KMS-11 (cell line): ENCODE measurements at regions not wholly inside any gene's neighbourhood (a gene's known extent, or its start where the extent isn't known, plus 50 kb on each side); places are given as distances from the start of the nearest gene placed in this dataset.

Experiments used
- H2AFZ ChIP-seq: fragments of 200-600 bp; sonication (generic); 2 replicates; pipeline ENCODE4 v1.6.1; 2016; ENCODE audit warnings: antibody characterized with exemption, mixed run types, low read depth
- H3K27ac ChIP-seq: fragments of 200-600 bp; sonication (generic); 2 replicates; pipeline ENCODE4 v1.6.1; 2016; ENCODE audit warnings: mild to moderate bottlenecking, mixed run types
- H3K27me3 ChIP-seq: fragments of 200-600 bp; sonication (generic); 2 replicates; pipeline ENCODE4 v1.6.1; 2017; ENCODE audit warnings: mild to moderate bottlenecking, low read depth, mixed run types, moderate library complexity; ENCODE audit not compliant: insufficient read depth
- H3K36me3 ChIP-seq: fragments of 200-600 bp; sonication (generic); 2 replicates; pipeline ENCODE4 v1.6.1; 2017; ENCODE audit warnings: mild to moderate bottlenecking, mixed run types; ENCODE audit not compliant: insufficient read depth
- H3K4me1 ChIP-seq: fragments of 200-600 bp; sonication (generic); 2 replicates; pipeline ENCODE4 v1.6.1; 2016; ENCODE audit warnings: mild to moderate bottlenecking, low read depth, mixed run types; ENCODE audit not compliant: poor library complexity, severe bottlenecking
- H3K4me2 ChIP-seq: fragments of 200-600 bp; sonication (generic); 2 replicates; pipeline ENCODE4 v1.7.0; 2016; ENCODE audit warnings: mild to moderate bottlenecking, mixed run types
- H3K4me3 ChIP-seq: fragments of 200-600 bp; sonication (generic); IDR thresholded peaks from 2 replicates; pipeline ENCODE4 v1.6.1; 2017; ENCODE audit warnings: low read depth, low read length, mixed read lengths; ENCODE audit not compliant: insufficient read depth
- H3K79me2 ChIP-seq: fragments of 200-600 bp; sonication (generic); 2 replicates; pipeline ENCODE4 v1.6.1; 2016; ENCODE audit warnings: low read depth, mixed run types; ENCODE audit not compliant: insufficient read depth
- H3K9ac ChIP-seq: fragments of 200-600 bp; sonication (generic); 2 replicates; pipeline ENCODE4 v1.6.1; 2016; ENCODE audit warnings: mild to moderate bottlenecking, mixed run types
- H4K20me1 ChIP-seq: fragments of 200-600 bp; sonication (generic); 2 replicates; pipeline ENCODE4 v1.6.1; 2016; ENCODE audit warnings: mild to moderate bottlenecking, mixed run types; ENCODE audit not compliant: insufficient read depth
- CTCF ChIP-seq: fragments of 200-600 bp; sonication (generic); conservative IDR thresholded peaks from 2 replicates; pipeline ENCODE4 v1.6.1; 2017; ENCODE audit warnings: low read depth, mild to moderate bottlenecking, antibody characterized with exemption, low read length, moderate library complexity, mixed read lengths

GRCh38 chr5:138649775-138650174, 74.6 kb upstream of the HSPA9 start:
- Histone ChIP-seq H2AFZ (no peak overlapping the region), H4K20me1 (no peaks in the 10 kb centered on the region), H3K9ac (no peak overlapping the region), H3K4me3 (no peak overlapping the region), H3K27me3 (peaks cover 31% of the 10 kb centered on the region), H3K79me2 (no peaks in the 10 kb centered on the region), H3K36me3 (no peaks in the 10 kb centered on the region), H3K4me2 (no peak overlapping the region), H3K4me1 (peaks cover 17% of the 10 kb centered on the region), H3K27ac (no peak overlapping the region)
- no peak for TF ChIP-seq CTCF

- no peak overlapping the region for H3K4me2 ChIP-seq
- no peaks in the 10 kb centered on the region for H3K36me3 ChIP-seq
- H3K27me3 ChIP-seq: peaks cover 31% of the 10 kb centered on the region
- H3K79me2 ChIP-seq: no peaks in the 10 kb centered on the region
- H2AFZ ChIP-seq: no peak overlapping the region
- TF ChIP-seq CTCF: no peak
- no peak overlapping the region for H3K27ac ChIP-seq
- no peaks in the 10 kb centered on the region for H4K20me1 ChIP-seq
- H3K9ac ChIP-seq: no peak overlapping the region
- H3K4me1 ChIP-seq: peaks cover 12% of the 10 kb centered on the region
- no peak overlapping the region for H3K4me3 ChIP-seq
These were observed 74.1 kb upstream of the HSPA9 start for GRCh38 chr5:138649316-138649720.

- Histone ChIP-seq H3K4me1 (peaks cover 8% of the 10 kb centered on the region), H2AFZ (no peak overlapping the region), H3K4me3 (no peak overlapping the region), H4K20me1 (no peaks in the 10 kb centered on the region), H3K4me2 (no peak overlapping the region), H3K27ac (no peak overlapping the region), H3K36me3 (no peaks in the 10 kb centered on the region), H3K79me2 (no peaks in the 10 kb centered on the region), H3K27me3 (peaks cover 31% of the 10 kb centered on the region), H3K9ac (no peak overlapping the region)
- TF ChIP-seq CTCF: no peak
These were observed 73.6 kb upstream of the HSPA9 start for GRCh38 chr5:138648841-138649240.

GRCh38 chr5:138647794-138648410, 72.7 kb upstream of the HSPA9 start:
- H3K36me3 ChIP-seq: no peaks in the 10 kb centered on the region
- H3K27me3 ChIP-seq: peaks cover 22% of the 10 kb centered on the region; the same call in 1 of the 2 replicates
- H3K27ac ChIP-seq: no peak overlapping the region
- no peak overlapping the region for H3K9ac ChIP-seq
- no peak overlapping the region for H3K4me2 ChIP-seq
- no peaks in the 10 kb centered on the region for H3K79me2 ChIP-seq
- no peaks in the 10 kb centered on the region for H4K20me1 ChIP-seq
- no peak overlapping the region for H2AFZ ChIP-seq
- TF ChIP-seq CTCF: no peak
- no peak overlapping the region for H3K4me3 ChIP-seq
- H3K4me1 ChIP-seq: no peaks in the 10 kb centered on the region
